CD14-positive monocyte (primary cell): ENCODE measurements at regions not wholly inside any gene's neighbourhood (a gene's known extent, or its start where the extent isn't known, plus 50 kb on each side); places are given as distances from the start of the nearest gene placed in this dataset.

ENCODE experiments used
- DNase-seq, 3 donors: peaks; one replicate each; pipeline ENCODE4 v3.0.0-alpha.2; 2011 to 2022
- H2AFZ ChIP-seq: 2 replicates; pipeline ENCODE4 v1.6.0; 2012; ENCODE audit warnings: mild to moderate bottlenecking, low read depth, low read length, inconsistent platforms; ENCODE audit not compliant: insufficient read depth, poor library complexity, severe bottlenecking
- H3K27ac ChIP-seq, 2 donors: 1 replicate in 1 of 2; 2 replicates in 1 of 2; pipeline ENCODE4 v1.5.1; 2012 to 2013; ENCODE audit warnings: low read length in 2 of 2, control low read depth in 1 of 2, inconsistent platforms in 1 of 2, low read depth in 1 of 2, mild to moderate bottlenecking in 1 of 2
- H3K27me3 ChIP-seq, 2 donors: one replicate each; pipeline versions ENCODE4 v1.6.0 to v1.6.1; 2011 to 2013; ENCODE audit warnings: low read length in 2 of 2; ENCODE audit not compliant: control insufficient read depth in 2 of 2, insufficient read depth in 2 of 2
- H3K36me3 ChIP-seq, 2 donors: replicated peaks in 1 of 2; 1 replicate in 1 of 2; 2 replicates in 1 of 2; pipeline versions ENCODE4 v1.5.1 to v1.6.1; 2012 to 2013; ENCODE audit warnings: low read length in 2 of 2, control low read depth in 1 of 2, inconsistent platforms in 1 of 2, mild to moderate bottlenecking in 1 of 2; ENCODE audit not compliant: insufficient read depth in 2 of 2, control insufficient read depth in 1 of 2
- H3K4me1 ChIP-seq, 2 donors: 1 replicate in 1 of 2; 2 replicates in 1 of 2; pipeline versions ENCODE4 v1.5.1 to v1.6.1; 2012 to 2013; ENCODE audit warnings: low read length in 2 of 2, control low read depth in 1 of 2, inconsistent platforms in 1 of 2, mild to moderate bottlenecking in 1 of 2, moderate library complexity in 1 of 2; ENCODE audit not compliant: insufficient read depth in 2 of 2, control insufficient read depth in 1 of 2
- H3K4me2 ChIP-seq: replicated peaks from 2 replicates; pipeline ENCODE3; 2012; ENCODE audit warnings: low read length, moderate library complexity, mild to moderate bottlenecking; ENCODE audit not compliant: poor library complexity, severe bottlenecking; ENCODE audit errors: extremely low read depth
- H3K4me3 ChIP-seq, 3 experiments: fragments of 200-600 bp in 1 of 3; sonication (generic) in 1 of 3; replicated peaks in 1 of 3; 1 replicate in 2 of 3; 2 replicates in 1 of 3; pipeline ENCODE4 v1.5.1; 2011 to 2013; ENCODE audit warnings: low read length in 3 of 3, mild to moderate bottlenecking in 3 of 3, control low read depth in 2 of 3, low read depth in 2 of 3, inconsistent platforms in 1 of 3, moderate library complexity in 1 of 3
- H3K79me2 ChIP-seq: 2 replicates; pipeline ENCODE4 v1.6.0; 2012; ENCODE audit warnings: mild to moderate bottlenecking, control low read depth, inconsistent platforms, low read length, moderate library complexity; ENCODE audit not compliant: insufficient read depth
- H3K9ac ChIP-seq: 2 replicates; pipeline ENCODE4 v1.6.0; 2017; ENCODE audit warnings: low read length, mild to moderate bottlenecking; ENCODE audit not compliant: insufficient read depth, poor library complexity, severe bottlenecking
- H3K9me3 ChIP-seq, 2 donors: replicated peaks in 1 of 2; 1 replicate in 1 of 2; 2 replicates in 1 of 2; pipeline versions ENCODE4 v1.5.1 to v1.6.1; 2012 to 2013; ENCODE audit warnings: low read length in 2 of 2, control low read depth in 1 of 2; ENCODE audit not compliant: control insufficient read depth in 1 of 2, insufficient read depth in 1 of 2
- H4K20me1 ChIP-seq: 2 replicates; pipeline ENCODE4 v1.6.0; 2012; ENCODE audit warnings: mild to moderate bottlenecking, low read length, control low read depth, moderate library complexity; ENCODE audit not compliant: insufficient read depth
- H3K27ac Mint-ChIP-seq, 7 donors: one replicate each; pipeline ENCODE4 v1.8.0; 2020; ENCODE audit warnings: mild to moderate bottlenecking in 7 of 7, mixed read lengths in 7 of 7, moderate library complexity in 6 of 7, inconsistent platforms in 2 of 7
- H3K27me3 Mint-ChIP-seq, 3 donors: one replicate each; pipeline ENCODE4 v1.8.0; 2021 to 2022; ENCODE audit warnings: low read depth in 3 of 3, mild to moderate bottlenecking in 3 of 3, mixed read lengths in 3 of 3, moderate library complexity in 3 of 3, inconsistent platforms in 1 of 3
- H3K36me3 Mint-ChIP-seq, 2 donors: one replicate each; pipeline ENCODE4 v1.8.0; 2020; ENCODE audit warnings: mixed read lengths in 2 of 2, inconsistent platforms in 1 of 2, mild to moderate bottlenecking in 1 of 2
- H3K4me1 Mint-ChIP-seq: one replicate; pipeline ENCODE4 v1.8.0; 2020; ENCODE audit warnings: mild to moderate bottlenecking, mixed read lengths
- H3K4me3 Mint-ChIP-seq, 2 donors: one replicate each; pipeline ENCODE4 v1.8.0; 2020; ENCODE audit warnings: mild to moderate bottlenecking in 2 of 2, mixed read lengths in 2 of 2, moderate library complexity in 1 of 2
- H3K9me3 Mint-ChIP-seq, 7 donors: one replicate each; pipeline ENCODE4 v1.8.0; 2020 to 2022; ENCODE audit warnings: mixed read lengths in 7 of 7, mild to moderate bottlenecking in 6 of 7, moderate library complexity in 6 of 7, inconsistent platforms in 2 of 7
- CTCF ChIP-seq: fragments of 200-600 bp; IDR thresholded peaks from one replicate; pipeline ENCODE4 v1.8.0; 2022; ENCODE audit warnings: antibody characterized with exemption, mild to moderate bottlenecking
- WGBS: methylation state at CpG from one replicate; pipeline ENCODE4 v1.1.5; 2013; ENCODE audit warnings: missing lambda C conversion rate; ENCODE audit not compliant: insufficient coverage; 5-methylcytosine and 5-hydroxymethylcytosine counted together
- intact Hi-C, 2 donors: fragments of 100-400 bp; cut with micrococcal nuclease; formaldehyde crosslinking; loops; one replicate each; pipeline versions ENCODE4 v1.15.0 to v1.15.1; 2023

GRCh38 chr10:108169846-108170245 is 1005.3 kb upstream of the SORCS1 start:
- Histone ChIP-seq H3K4me2 (no peak overlapping the region), H3K27me3 (no peaks in the 10 kb centered on the region), H3K9ac (no peak overlapping the region), H3K27ac (no peak overlapping the region), H4K20me1 (no peaks in the 10 kb centered on the region), H3K79me2 (no peaks in the 10 kb centered on the region), H2AFZ (no peak overlapping the region), H3K36me3 (no peaks in the 10 kb centered on the region), H3K4me1 (no peaks in the 10 kb centered on the region), H3K4me3 (no peak overlapping the region), H3K9me3 (no peaks in the 10 kb centered on the region)
- H3K4me3 Mint-ChIP-seq = peak overlapping the region in 1 of 2 donors; percentile 37
- peaks cover 0 to 2% (median 0%) of the 10 kb centered on the region in 3 donors for H3K27me3 Mint-ChIP-seq
- WGBS = no CpG with 5 or more reads among the region's 1 CpG
- no peak for DNase-seq
- H3K36me3 Mint-ChIP-seq = no peaks in the 10 kb centered on the region
- peak overlapping the region in 1 of 7 donors; percentile 26 for H3K27ac Mint-ChIP-seq
- H3K4me1 Mint-ChIP-seq = no peaks in the 10 kb centered on the region
- TF ChIP-seq CTCF = no peak
- intact Hi-C loops = no loop called here
- H3K9me3 Mint-ChIP-seq = peaks cover 0 to 3% (median 0%) of the 10 kb centered on the region in 7 donors

GRCh38 chr10:108167766-108168165 is 1003.3 kb upstream of the SORCS1 start:
- intact Hi-C loops = no loop called here
- no peaks in the 10 kb centered on the region for H3K36me3 Mint-ChIP-seq

More at GRCh38 chr10:108167766-108168165, 1003.3 kb upstream of the SORCS1 start:
- H3K4me3 ChIP-seq = no peak overlapping the region
- H3K27me3 ChIP-seq = no peaks in the 10 kb centered on the region
- H3K9me3 Mint-ChIP-seq = peaks cover 0 to 3% (median 0%) of the 10 kb centered on the region in 7 donors
- no peak overlapping the region for H3K4me3 Mint-ChIP-seq
- no peaks in the 10 kb centered on the region for H3K4me1 ChIP-seq
- no peaks in the 10 kb centered on the region for H4K20me1 ChIP-seq
- no peaks in the 10 kb centered on the region for H3K9me3 ChIP-seq
- H3K4me1 Mint-ChIP-seq = no peaks in the 10 kb centered on the region
- no peak for TF ChIP-seq CTCF
- H3K27me3 Mint-ChIP-seq = peaks cover 0 to 2% (median 0%) of the 10 kb centered on the region in 3 donors
- no peaks in the 10 kb centered on the region for H3K79me2 ChIP-seq
- H3K36me3 ChIP-seq = no peaks in the 10 kb centered on the region
- no peak overlapping the region for H3K9ac ChIP-seq
- no peak for DNase-seq
- H3K27ac Mint-ChIP-seq = no peak overlapping the region
- no peak overlapping the region for H3K4me2 ChIP-seq
- WGBS = no CpG with 5 or more reads among the region's 2 CpGs
- H3K27ac ChIP-seq = no peak overlapping the region
- no peak overlapping the region for H2AFZ ChIP-seq
